H9 (cell line): ENCODE measurements at regions not wholly inside any gene's neighbourhood (a gene's known extent, or its start where the extent isn't known, plus 50 kb on each side); places are given as distances from the start of the nearest gene placed in this dataset.

Source experiments
- DNase-seq: peaks from one replicate; pipeline ENCODE4 v3.0.0-alpha.2; 2017
- H2AFZ ChIP-seq: one replicate; pipeline ENCODE4 v1.6.1; 2013; ENCODE audit warnings: mild to moderate bottlenecking, low read length, control low read depth, moderate library complexity
- H2AK5ac ChIP-seq: 2 replicates; pipeline ENCODE4 v1.6.1; 2013; ENCODE audit warnings: low read length, control low read depth, mixed read lengths; ENCODE audit not compliant: insufficient read length
- H2BK120ac ChIP-seq: one replicate; pipeline ENCODE4 v1.6.1; 2013; ENCODE audit warnings: low read depth, mild to moderate bottlenecking, low read length, control low read depth, inconsistent platforms; ENCODE audit not compliant: poor library complexity, severe bottlenecking
- H2BK12ac ChIP-seq: 2 replicates; pipeline ENCODE4 v1.6.1; 2013; ENCODE audit warnings: low read length, control low read depth, mixed read lengths, low read depth; ENCODE audit not compliant: insufficient read length
- H2BK15ac ChIP-seq: 2 replicates; pipeline ENCODE4 v1.6.1; 2013; ENCODE audit warnings: low read depth, low read length, control low read depth
- H2BK20ac ChIP-seq: one replicate; pipeline ENCODE4 v1.6.1; 2013; ENCODE audit warnings: low read depth, mild to moderate bottlenecking, low read length, control low read depth, inconsistent platforms; ENCODE audit not compliant: poor library complexity, severe bottlenecking
- H2BK5ac ChIP-seq: 2 replicates; pipeline ENCODE4 v1.6.1; 2013; ENCODE audit warnings: low read length, control low read depth, mixed read lengths; ENCODE audit not compliant: insufficient read length
- H3K14ac ChIP-seq: 2 replicates; pipeline ENCODE4 v1.6.1; 2013; ENCODE audit warnings: low read length, control low read depth; ENCODE audit not compliant: insufficient read depth
- H3K18ac ChIP-seq: 2 replicates; pipeline ENCODE4 v1.6.1; 2013; ENCODE audit warnings: low read depth, mild to moderate bottlenecking, mixed read lengths, low read length, control low read depth; ENCODE audit not compliant: insufficient read length
- H3K23ac ChIP-seq: 2 replicates; pipeline ENCODE4 v1.6.1; 2013; ENCODE audit warnings: low read length, control low read depth, mixed read lengths, low read depth; ENCODE audit not compliant: insufficient read length
- H3K23me2 ChIP-seq: 2 replicates; pipeline ENCODE4 v1.6.1; 2013; ENCODE audit warnings: low read depth, mild to moderate bottlenecking, mixed read lengths, low read length, control low read depth; ENCODE audit not compliant: insufficient read length, poor library complexity, severe bottlenecking
- H3K27ac ChIP-seq: 2 replicates; pipeline ENCODE4 v1.5.1; 2013; ENCODE audit warnings: low read length, control low read depth, mixed read lengths, low read depth; ENCODE audit not compliant: insufficient read length
- H3K27me3 ChIP-seq: 2 replicates; pipeline ENCODE4 v1.6.1; 2013; ENCODE audit warnings: low read length, control low read depth, inconsistent platforms; ENCODE audit not compliant: insufficient read depth
- H3K4ac ChIP-seq: 2 replicates; pipeline ENCODE4 v1.6.1; 2013; ENCODE audit warnings: low read depth, mild to moderate bottlenecking, control low read depth, inconsistent platforms, low read length, moderate library complexity
- H3K4me1 ChIP-seq: 2 replicates; pipeline ENCODE4 v1.6.1; 2013; ENCODE audit warnings: low read length, control low read depth, inconsistent platforms; ENCODE audit not compliant: insufficient read depth
- H3K4me2 ChIP-seq: 2 replicates; pipeline ENCODE4 v1.6.1; 2013; ENCODE audit warnings: low read length, control low read depth, mixed read lengths; ENCODE audit not compliant: insufficient read length, insufficient read depth
- H3K56ac ChIP-seq: 2 replicates; pipeline ENCODE4 v1.6.1; 2013; ENCODE audit warnings: low read depth, mild to moderate bottlenecking, mixed read lengths, low read length, control low read depth; ENCODE audit not compliant: insufficient read length
- H3K79me1 ChIP-seq: 2 replicates; pipeline ENCODE4 v1.6.1; 2013; ENCODE audit warnings: low read depth, mild to moderate bottlenecking, moderate library complexity, low read length, control low read depth, inconsistent platforms; ENCODE audit not compliant: insufficient read depth, poor library complexity, severe bottlenecking
- H3K79me2 ChIP-seq: 2 replicates; pipeline ENCODE4 v1.6.1; 2013; ENCODE audit warnings: low read length, control low read depth, inconsistent platforms; ENCODE audit not compliant: insufficient read depth
- H3K9ac ChIP-seq: 2 replicates; pipeline ENCODE4 v1.6.1; 2013; ENCODE audit warnings: low read length, control low read depth, mixed read lengths; ENCODE audit not compliant: insufficient read length; ENCODE audit errors: extremely low read depth
- H3K9me3 ChIP-seq: one replicate; pipeline ENCODE4 v1.6.1; 2013; ENCODE audit warnings: low read depth, low read length, inconsistent platforms; ENCODE audit not compliant: control insufficient read depth
- H3T11ph ChIP-seq: one replicate; pipeline ENCODE4 v1.6.1; 2013; ENCODE audit warnings: mild to moderate bottlenecking, low read length, control low read depth, inconsistent platforms
- H4K20me1 ChIP-seq: one replicate; pipeline ENCODE4 v1.6.1; 2013; ENCODE audit not compliant: control insufficient read depth, insufficient read length, insufficient read depth
- H4K5ac ChIP-seq: 2 replicates; pipeline ENCODE4 v1.6.1; 2013; ENCODE audit warnings: low read depth, mild to moderate bottlenecking, mixed read lengths, low read length, control low read depth; ENCODE audit not compliant: insufficient read length
- H4K8ac ChIP-seq: replicated peaks from 2 replicates; pipeline ENCODE4 v1.6.1; 2013; ENCODE audit warnings: low read length, control low read depth, mixed read lengths, low read depth; ENCODE audit not compliant: insufficient read length
- H4K91ac ChIP-seq: 2 replicates; pipeline ENCODE4 v1.6.1; 2013; ENCODE audit warnings: low read depth, mild to moderate bottlenecking, moderate library complexity, mixed read lengths, low read length, control low read depth; ENCODE audit not compliant: insufficient read length
- H3K27ac Mint-ChIP-seq, 3 experiments: 2 replicates in 2 of 3; 3 replicates in 1 of 3; pipeline ENCODE4 v1.8.0; 2020 to 2021; ENCODE audit warnings: mixed read lengths in 3 of 3, mild to moderate bottlenecking in 1 of 3, moderate library complexity in 1 of 3
- H3K27me3 Mint-ChIP-seq: 2 replicates; pipeline ENCODE4 v1.8.0; 2021; ENCODE audit warnings: low read depth, mild to moderate bottlenecking, moderate library complexity, mixed read lengths
- H3K36me3 Mint-ChIP-seq, 3 experiments: 2 replicates in 2 of 3; 3 replicates in 1 of 3; pipeline ENCODE4 v1.8.0; 2020 to 2021; ENCODE audit warnings: low read depth in 3 of 3, mixed read lengths in 3 of 3; ENCODE audit not compliant: insufficient read depth in 1 of 3
- H3K4me1 Mint-ChIP-seq, 2 experiments: 2 replicates each; pipeline ENCODE4 v1.8.0; 2020; ENCODE audit warnings: mixed read lengths in 2 of 2
- H3K4me3 Mint-ChIP-seq, 2 experiments: 2 replicates in 1 of 2; 3 replicates in 1 of 2; pipeline ENCODE4 v1.8.0; 2020 to 2021; ENCODE audit warnings: mild to moderate bottlenecking in 2 of 2, mixed read lengths in 2 of 2, moderate library complexity in 1 of 2
- H3K9me3 Mint-ChIP-seq, 2 experiments: 2 replicates in 1 of 2; 3 replicates in 1 of 2; pipeline ENCODE4 v1.8.0; 2020; ENCODE audit warnings: mild to moderate bottlenecking in 2 of 2, mixed read lengths in 2 of 2, moderate library complexity in 1 of 2
- WGBS: extraction: QIAGEN DNeasy Blood & Tissue Kit; methylation state at CpG from one replicate; pipeline ENCODE4 v1.1.7; 2013; ENCODE audit warnings: missing lambda C conversion rate, low lambda C conversion rate, mixed read lengths; ENCODE audit not compliant: insufficient read length; ENCODE audit errors: extremely low coverage; 5-methylcytosine and 5-hydroxymethylcytosine counted together
- TF ChIP-seq, protein P1 (sequence below): fragments of 200-600 bp; sonication (generic); conservative IDR thresholded peaks from 3 replicates; pipeline ENCODE4 v1.8.0; 2021; ENCODE audit warnings: antibody characterized with exemption, mild to moderate bottlenecking

DNA sequence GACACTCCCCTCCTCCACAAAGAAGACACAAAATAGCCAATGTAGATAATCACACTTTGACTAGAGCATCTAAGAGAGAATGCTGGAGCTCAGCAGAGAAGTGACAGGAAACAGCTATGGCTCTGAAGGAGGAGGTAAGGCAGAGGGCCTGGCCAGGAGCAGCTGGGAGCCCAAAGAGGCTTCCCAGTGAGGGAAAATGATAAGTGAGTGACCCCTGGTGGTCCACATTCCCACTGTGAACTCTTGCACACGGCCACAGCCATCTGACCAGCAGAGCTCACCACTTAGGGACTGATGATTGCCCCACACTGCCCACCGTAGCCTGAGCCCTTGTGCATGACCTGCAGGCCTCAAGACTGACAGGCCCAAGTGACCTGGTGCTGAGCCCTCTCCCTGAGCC is 162.7 kb upstream of the GALNTL6 start:
- Histone ChIP-seq H2BK15ac (no peak overlapping the region), H2BK20ac (no peak overlapping the region), H2BK120ac (no peak overlapping the region), H3K9ac (no peak overlapping the region), H2BK5ac (no peak overlapping the region), H3K18ac (no peak overlapping the region), H3K4ac (no peak overlapping the region), H3K14ac (no peak overlapping the region), H3T11ph (no peak overlapping the region), H2AK5ac (no peak overlapping the region), H4K91ac (no peak overlapping the region), H2BK12ac (no peak overlapping the region), H3K27me3 (no peaks in the 10 kb centered on the region), H3K23me2 (no peaks in the 10 kb centered on the region), H4K20me1 (no peaks in the 10 kb centered on the region), H3K4me2 (no peak overlapping the region), H3K79me1 (no peaks in the 10 kb centered on the region), H3K79me2 (no peaks in the 10 kb centered on the region), H3K4me1 (no peaks in the 10 kb centered on the region), H2AFZ (no peak overlapping the region), H3K23ac (no peak overlapping the region), H3K27ac (no peak overlapping the region), H4K5ac (no peak overlapping the region), H3K56ac (no peak overlapping the region), H3K9me3 (no peaks in the 10 kb centered on the region), H4K8ac (no peak overlapping the region)
- peak; percentile 45 for DNase-seq
- peak overlapping the region in 1 of 3 experiments; percentile 67; a peak in 1 of 7 replicates for H3K27ac Mint-ChIP-seq
- H3K9me3 Mint-ChIP-seq = no peaks in the 10 kb centered on the region
- no peaks in the 10 kb centered on the region; the same call in 1 of the 2 replicates for H3K27me3 Mint-ChIP-seq
- H3K4me1 Mint-ChIP-seq = no peaks in the 10 kb centered on the region
- no peak overlapping the region for H3K4me3 Mint-ChIP-seq
- TF ChIP-seq, protein P1, sequence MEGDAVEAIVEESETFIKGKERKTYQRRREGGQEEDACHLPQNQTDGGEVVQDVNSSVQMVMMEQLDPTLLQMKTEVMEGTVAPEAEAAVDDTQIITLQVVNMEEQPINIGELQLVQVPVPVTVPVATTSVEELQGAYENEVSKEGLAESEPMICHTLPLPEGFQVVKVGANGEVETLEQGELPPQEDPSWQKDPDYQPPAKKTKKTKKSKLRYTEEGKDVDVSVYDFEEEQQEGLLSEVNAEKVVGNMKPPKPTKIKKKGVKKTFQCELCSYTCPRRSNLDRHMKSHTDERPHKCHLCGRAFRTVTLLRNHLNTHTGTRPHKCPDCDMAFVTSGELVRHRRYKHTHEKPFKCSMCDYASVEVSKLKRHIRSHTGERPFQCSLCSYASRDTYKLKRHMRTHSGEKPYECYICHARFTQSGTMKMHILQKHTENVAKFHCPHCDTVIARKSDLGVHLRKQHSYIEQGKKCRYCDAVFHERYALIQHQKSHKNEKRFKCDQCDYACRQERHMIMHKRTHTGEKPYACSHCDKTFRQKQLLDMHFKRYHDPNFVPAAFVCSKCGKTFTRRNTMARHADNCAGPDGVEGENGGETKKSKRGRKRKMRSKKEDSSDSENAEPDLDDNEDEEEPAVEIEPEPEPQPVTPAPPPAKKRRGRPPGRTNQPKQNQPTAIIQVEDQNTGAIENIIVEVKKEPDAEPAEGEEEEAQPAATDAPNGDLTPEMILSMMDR = peak; percentile 47; the same call in 2 of the 3 replicates
- H3K36me3 Mint-ChIP-seq = no peaks in the 10 kb centered on the region
- no CpG with 5 or more reads among the region's 2 CpGs for WGBS
